Coronary artery (tissue), 2 donors: ENCODE measurements at regions not wholly inside any gene's neighbourhood (a gene's known extent, or its start where the extent isn't known, plus 50 kb on each side); places are given as distances from the start of the nearest gene placed in this dataset.
"Not testable (repeated sequence)": the region's sequence is repeated elsewhere in the genome, so short reads cannot be mapped to it uniquely, and the experiment has no call there.

Experiments
- DNase-seq: peaks from one replicate; pipeline ENCODE4 v3.0.0-alpha.2; 2017; ENCODE audit warnings: low spot score
- H3K27ac ChIP-seq, 2 donors: fragments of 200-600 bp; sonication (generic); one replicate each; pipeline ENCODE4 v1.5.1; 2016 to 2019
- H3K4me3 ChIP-seq: fragments of 200-600 bp; sonication (generic); 2 replicates; pipeline ENCODE4 v1.5.1; 2016; ENCODE audit warnings: mild to moderate bottlenecking, moderate library complexity
- CTCF ChIP-seq: fragments of 200-600 bp; sonication (generic); IDR thresholded peaks from one replicate; pipeline ENCODE4 v1.5.1; 2019; ENCODE audit warnings: antibody characterized with exemption

- no peak overlapping the region for H3K4me3 ChIP-seq
- no peak for DNase-seq
- TF ChIP-seq CTCF, result no peak
- no peak overlapping the region for H3K27ac ChIP-seq
Measured at GRCh38 chr3:181329024-181329423, 339.5 kb upstream of the DNAJC19 start.

- no peak for DNase-seq
- no peak overlapping the region for H3K4me3 ChIP-seq
- H3K27ac ChIP-seq, result no peak overlapping the region
- TF ChIP-seq CTCF, result no peak
Measured at GRCh38 chr3:181328346-181328745, 338.8 kb upstream of the DNAJC19 start.

- DNase-seq, result no peak
- no peak overlapping the region for H3K27ac ChIP-seq
- no peak overlapping the region for H3K4me3 ChIP-seq
- TF ChIP-seq CTCF, result no peak
Measured at GRCh38 chr3:181327349-181327748, 337.8 kb upstream of the DNAJC19 start.

GRCh38 chr3:181326637-181327223 lies 337.2 kb upstream of the DNAJC19 start:
- peak; percentile 36 for TF ChIP-seq CTCF
- DNase-seq, result no peak
- no peak overlapping the region for H3K4me3 ChIP-seq
- no peak overlapping the region for H3K27ac ChIP-seq

- H3K4me3 ChIP-seq, H3K27ac ChIP-seq, DNase-seq: not testable (repeated sequence)
Measured at GRCh38 chr3:181324516-181324915, 335.0 kb upstream of the DNAJC19 start.

- TF ChIP-seq CTCF, result no peak
- no peak overlapping the region for H3K27ac ChIP-seq
- no peak overlapping the region for H3K4me3 ChIP-seq
- no peak for DNase-seq
Measured at GRCh38 chr3:181318321-181318720, 328.8 kb upstream of the DNAJC19 start.

- Histone ChIP-seq H3K27ac (no peak overlapping the region), H3K4me3 (no peak overlapping the region)
- TF ChIP-seq CTCF, result no peak
- DNase-seq, result no peak
Measured at GRCh38 chr3:181317508-181317907, 328.0 kb upstream of the DNAJC19 start.

GRCh38 chr3:181316482-181316881 lies 326.9 kb upstream of the DNAJC19 start:
- no peak for TF ChIP-seq CTCF
- H3K27ac ChIP-seq, result no peak overlapping the region
- DNase-seq, result no peak
- no peak overlapping the region for H3K4me3 ChIP-seq
